H9 (cell line): ENCODE measurements at regions not wholly inside any gene's neighbourhood (a gene's known extent, or its start where the extent isn't known, plus 50 kb on each side); places are given as distances from the start of the nearest gene placed in this dataset.

Experiments
- DNase-seq: peaks from one replicate; pipeline ENCODE4 v3.0.0-alpha.2; 2017
- H2AFZ ChIP-seq: one replicate; pipeline ENCODE4 v1.6.1; 2013; ENCODE audit warnings: mild to moderate bottlenecking, low read length, control low read depth, moderate library complexity
- H2AK5ac ChIP-seq: 2 replicates; pipeline ENCODE4 v1.6.1; 2013; ENCODE audit warnings: low read length, control low read depth, mixed read lengths; ENCODE audit not compliant: insufficient read length
- H2BK120ac ChIP-seq: one replicate; pipeline ENCODE4 v1.6.1; 2013; ENCODE audit warnings: low read depth, mild to moderate bottlenecking, low read length, control low read depth, inconsistent platforms; ENCODE audit not compliant: poor library complexity, severe bottlenecking
- H2BK12ac ChIP-seq: 2 replicates; pipeline ENCODE4 v1.6.1; 2013; ENCODE audit warnings: low read length, control low read depth, mixed read lengths, low read depth; ENCODE audit not compliant: insufficient read length
- H2BK15ac ChIP-seq: 2 replicates; pipeline ENCODE4 v1.6.1; 2013; ENCODE audit warnings: low read depth, low read length, control low read depth
- H2BK20ac ChIP-seq: one replicate; pipeline ENCODE4 v1.6.1; 2013; ENCODE audit warnings: low read depth, mild to moderate bottlenecking, low read length, control low read depth, inconsistent platforms; ENCODE audit not compliant: poor library complexity, severe bottlenecking
- H2BK5ac ChIP-seq: 2 replicates; pipeline ENCODE4 v1.6.1; 2013; ENCODE audit warnings: low read length, control low read depth, mixed read lengths; ENCODE audit not compliant: insufficient read length
- H3K14ac ChIP-seq: 2 replicates; pipeline ENCODE4 v1.6.1; 2013; ENCODE audit warnings: low read length, control low read depth; ENCODE audit not compliant: insufficient read depth
- H3K18ac ChIP-seq: 2 replicates; pipeline ENCODE4 v1.6.1; 2013; ENCODE audit warnings: low read depth, mild to moderate bottlenecking, mixed read lengths, low read length, control low read depth; ENCODE audit not compliant: insufficient read length
- H3K23ac ChIP-seq: 2 replicates; pipeline ENCODE4 v1.6.1; 2013; ENCODE audit warnings: low read length, control low read depth, mixed read lengths, low read depth; ENCODE audit not compliant: insufficient read length
- H3K23me2 ChIP-seq: 2 replicates; pipeline ENCODE4 v1.6.1; 2013; ENCODE audit warnings: low read depth, mild to moderate bottlenecking, mixed read lengths, low read length, control low read depth; ENCODE audit not compliant: insufficient read length, poor library complexity, severe bottlenecking
- H3K27ac ChIP-seq: 2 replicates; pipeline ENCODE4 v1.5.1; 2013; ENCODE audit warnings: low read length, control low read depth, mixed read lengths, low read depth; ENCODE audit not compliant: insufficient read length
- H3K27me3 ChIP-seq: 2 replicates; pipeline ENCODE4 v1.6.1; 2013; ENCODE audit warnings: low read length, control low read depth, inconsistent platforms; ENCODE audit not compliant: insufficient read depth
- H3K4ac ChIP-seq: 2 replicates; pipeline ENCODE4 v1.6.1; 2013; ENCODE audit warnings: low read depth, mild to moderate bottlenecking, control low read depth, inconsistent platforms, low read length, moderate library complexity
- H3K4me1 ChIP-seq: 2 replicates; pipeline ENCODE4 v1.6.1; 2013; ENCODE audit warnings: low read length, control low read depth, inconsistent platforms; ENCODE audit not compliant: insufficient read depth
- H3K4me2 ChIP-seq: 2 replicates; pipeline ENCODE4 v1.6.1; 2013; ENCODE audit warnings: low read length, control low read depth, mixed read lengths; ENCODE audit not compliant: insufficient read length, insufficient read depth
- H3K56ac ChIP-seq: 2 replicates; pipeline ENCODE4 v1.6.1; 2013; ENCODE audit warnings: low read depth, mild to moderate bottlenecking, mixed read lengths, low read length, control low read depth; ENCODE audit not compliant: insufficient read length
- H3K79me1 ChIP-seq: 2 replicates; pipeline ENCODE4 v1.6.1; 2013; ENCODE audit warnings: low read depth, mild to moderate bottlenecking, moderate library complexity, low read length, control low read depth, inconsistent platforms; ENCODE audit not compliant: insufficient read depth, poor library complexity, severe bottlenecking
- H3K79me2 ChIP-seq: 2 replicates; pipeline ENCODE4 v1.6.1; 2013; ENCODE audit warnings: low read length, control low read depth, inconsistent platforms; ENCODE audit not compliant: insufficient read depth
- H3K9ac ChIP-seq: 2 replicates; pipeline ENCODE4 v1.6.1; 2013; ENCODE audit warnings: low read length, control low read depth, mixed read lengths; ENCODE audit not compliant: insufficient read length; ENCODE audit errors: extremely low read depth
- H3K9me3 ChIP-seq: one replicate; pipeline ENCODE4 v1.6.1; 2013; ENCODE audit warnings: low read depth, low read length, inconsistent platforms; ENCODE audit not compliant: control insufficient read depth
- H3T11ph ChIP-seq: one replicate; pipeline ENCODE4 v1.6.1; 2013; ENCODE audit warnings: mild to moderate bottlenecking, low read length, control low read depth, inconsistent platforms
- H4K20me1 ChIP-seq: one replicate; pipeline ENCODE4 v1.6.1; 2013; ENCODE audit not compliant: control insufficient read depth, insufficient read length, insufficient read depth
- H4K5ac ChIP-seq: 2 replicates; pipeline ENCODE4 v1.6.1; 2013; ENCODE audit warnings: low read depth, mild to moderate bottlenecking, mixed read lengths, low read length, control low read depth; ENCODE audit not compliant: insufficient read length
- H4K8ac ChIP-seq: replicated peaks from 2 replicates; pipeline ENCODE4 v1.6.1; 2013; ENCODE audit warnings: low read length, control low read depth, mixed read lengths, low read depth; ENCODE audit not compliant: insufficient read length
- H4K91ac ChIP-seq: 2 replicates; pipeline ENCODE4 v1.6.1; 2013; ENCODE audit warnings: low read depth, mild to moderate bottlenecking, moderate library complexity, mixed read lengths, low read length, control low read depth; ENCODE audit not compliant: insufficient read length
- H3K27ac Mint-ChIP-seq, 3 experiments: 2 replicates in 2 of 3; 3 replicates in 1 of 3; pipeline ENCODE4 v1.8.0; 2020 to 2021; ENCODE audit warnings: mixed read lengths in 3 of 3, mild to moderate bottlenecking in 1 of 3, moderate library complexity in 1 of 3
- H3K27me3 Mint-ChIP-seq: 2 replicates; pipeline ENCODE4 v1.8.0; 2021; ENCODE audit warnings: low read depth, mild to moderate bottlenecking, moderate library complexity, mixed read lengths
- H3K36me3 Mint-ChIP-seq, 3 experiments: 2 replicates in 2 of 3; 3 replicates in 1 of 3; pipeline ENCODE4 v1.8.0; 2020 to 2021; ENCODE audit warnings: low read depth in 3 of 3, mixed read lengths in 3 of 3; ENCODE audit not compliant: insufficient read depth in 1 of 3
- H3K4me1 Mint-ChIP-seq, 2 experiments: 2 replicates each; pipeline ENCODE4 v1.8.0; 2020; ENCODE audit warnings: mixed read lengths in 2 of 2
- H3K4me3 Mint-ChIP-seq, 2 experiments: 2 replicates in 1 of 2; 3 replicates in 1 of 2; pipeline ENCODE4 v1.8.0; 2020 to 2021; ENCODE audit warnings: mild to moderate bottlenecking in 2 of 2, mixed read lengths in 2 of 2, moderate library complexity in 1 of 2
- H3K9me3 Mint-ChIP-seq, 2 experiments: 2 replicates in 1 of 2; 3 replicates in 1 of 2; pipeline ENCODE4 v1.8.0; 2020; ENCODE audit warnings: mild to moderate bottlenecking in 2 of 2, mixed read lengths in 2 of 2, moderate library complexity in 1 of 2
- CTCF ChIP-seq: fragments of 200-600 bp; sonication (generic); conservative IDR thresholded peaks from 3 replicates; pipeline ENCODE4 v1.8.0; 2021; ENCODE audit warnings: antibody characterized with exemption, mild to moderate bottlenecking
- WGBS: extraction: QIAGEN DNeasy Blood & Tissue Kit; methylation state at CpG from one replicate; pipeline ENCODE4 v1.1.7; 2013; ENCODE audit warnings: missing lambda C conversion rate, low lambda C conversion rate, mixed read lengths; ENCODE audit not compliant: insufficient read length; ENCODE audit errors: extremely low coverage; 5-methylcytosine and 5-hydroxymethylcytosine counted together

GRCh38 chr18:38751211-38751610, 1185.6 kb upstream of the CELF4 start:
- no peaks in the 10 kb centered on the region for H3K4me1 ChIP-seq
- H2BK120ac ChIP-seq: no peak overlapping the region
- H3K27me3 ChIP-seq: no peaks in the 10 kb centered on the region
- no peak overlapping the region for H3K4me2 ChIP-seq
- no peak overlapping the region for H4K5ac ChIP-seq
- no peak overlapping the region for H3T11ph ChIP-seq
- no peak overlapping the region for H4K8ac ChIP-seq
- H2BK20ac ChIP-seq: no peak overlapping the region
- DNase-seq: no peak
- no peaks in the 10 kb centered on the region for H3K79me1 ChIP-seq
- H4K91ac ChIP-seq: no peak overlapping the region
- no peaks in the 10 kb centered on the region for H3K36me3 Mint-ChIP-seq
- no peaks in the 10 kb centered on the region for H3K9me3 Mint-ChIP-seq
- no peak overlapping the region for H3K27ac Mint-ChIP-seq
- no peak overlapping the region for H2BK5ac ChIP-seq
- no peak overlapping the region for H2BK15ac ChIP-seq
- H3K27me3 Mint-ChIP-seq: no peaks in the 10 kb centered on the region
- no peak overlapping the region for H3K56ac ChIP-seq
- no peak overlapping the region for H3K4ac ChIP-seq
- no peak overlapping the region for H3K4me3 Mint-ChIP-seq
- H3K23me2 ChIP-seq: no peaks in the 10 kb centered on the region
- no peak overlapping the region for H3K23ac ChIP-seq
- H2AK5ac ChIP-seq: no peak overlapping the region
- H2AFZ ChIP-seq: no peak overlapping the region
- H2BK12ac ChIP-seq: no peak overlapping the region
- no CpG with 5 or more reads among the region's 2 CpGs for WGBS
- no peak for TF ChIP-seq CTCF
- no peak overlapping the region for H3K27ac ChIP-seq
- H3K14ac ChIP-seq: no peak overlapping the region
- H3K9ac ChIP-seq: no peak overlapping the region
- no peaks in the 10 kb centered on the region for H3K9me3 ChIP-seq
- no peaks in the 10 kb centered on the region for H3K79me2 ChIP-seq
- H3K18ac ChIP-seq: no peak overlapping the region
- H3K4me1 Mint-ChIP-seq: peaks cover 2 to 3% of the 10 kb centered on the region in 2 experiments; a peak in 1 of 4 replicates
- no peaks in the 10 kb centered on the region for H4K20me1 ChIP-seq
